SIG-M5 treated with dmso at 0.1 percent for 504 hours (cell line): ENCODE measurements at regions not wholly inside any gene's neighbourhood (a gene's known extent, or its start where the extent isn't known, plus 50 kb on each side); places are given as distances from the start of the nearest gene placed in this dataset.
"Not testable (repeated sequence)": the region's sequence is repeated elsewhere in the genome, so short reads cannot be mapped to it uniquely, and the experiment has no call there.

ENCODE experiments used
- DNase-seq: peaks from one replicate; lab custom pipeline; 2025; ENCODE audit not compliant: unreplicated experiment; lab: John Stamatoyannopoulos, UW

DNA sequence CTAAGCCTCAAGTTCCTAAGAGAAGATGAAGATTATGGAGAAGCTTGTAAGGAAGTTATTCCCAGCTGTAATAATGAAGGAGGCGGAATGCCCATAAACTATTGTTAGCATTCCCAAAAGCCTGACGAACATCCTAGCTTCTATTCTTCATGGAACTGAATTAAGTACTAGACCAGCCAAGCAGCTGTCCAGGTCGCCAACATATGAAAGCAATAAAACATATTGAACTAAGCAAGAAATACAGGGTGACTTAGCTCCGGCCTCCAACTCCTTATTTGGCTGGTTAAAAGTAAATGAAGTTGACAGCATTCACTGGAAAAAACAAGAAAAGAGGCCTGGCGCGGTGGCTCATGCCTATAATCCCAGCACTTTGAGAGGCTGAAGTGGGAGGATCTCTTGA, 174.0 kb upstream of the TPM1 start:
- no peak for DNase-seq

DNA sequence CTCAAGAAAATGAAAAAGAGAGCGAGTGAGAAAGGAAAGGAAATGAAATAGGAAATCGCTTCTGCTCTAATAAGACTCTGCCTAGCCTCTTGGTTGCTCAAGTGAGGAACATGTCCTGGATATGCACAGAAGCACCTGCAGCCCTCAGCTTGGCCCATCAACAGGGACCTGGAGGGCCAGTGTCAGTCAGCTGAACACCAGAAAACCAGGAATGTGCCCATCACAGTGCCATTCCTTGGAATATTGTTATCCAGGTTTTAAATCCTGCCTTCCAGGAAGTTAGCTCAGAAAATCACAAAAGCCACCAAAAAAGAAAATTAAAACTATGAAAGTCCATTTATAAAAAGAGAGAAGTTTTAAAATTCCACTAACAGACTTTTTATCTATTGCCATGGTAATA, 173.4 kb upstream of the TPM1 start:
- DNase-seq: no peak

DNA sequence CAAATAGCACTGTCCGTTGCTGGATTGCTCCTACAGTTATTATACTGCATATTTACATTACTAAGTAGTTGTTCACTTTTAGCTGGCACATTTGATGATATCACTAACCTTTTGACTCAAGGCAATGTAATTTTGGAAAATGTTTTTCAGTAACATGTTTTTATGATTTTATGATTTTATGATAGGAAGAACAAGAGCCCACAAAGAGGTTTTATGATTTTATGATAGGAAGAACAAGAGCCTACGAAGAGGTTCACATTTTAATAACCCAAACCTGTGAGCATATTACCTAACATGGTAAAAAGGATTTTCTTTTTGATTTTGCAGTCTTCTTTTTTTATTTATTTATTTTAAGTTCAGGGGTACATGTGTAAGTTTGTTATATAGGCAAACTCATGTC, 172.3 kb upstream of the TPM1 start:
- no peak for DNase-seq

DNA sequence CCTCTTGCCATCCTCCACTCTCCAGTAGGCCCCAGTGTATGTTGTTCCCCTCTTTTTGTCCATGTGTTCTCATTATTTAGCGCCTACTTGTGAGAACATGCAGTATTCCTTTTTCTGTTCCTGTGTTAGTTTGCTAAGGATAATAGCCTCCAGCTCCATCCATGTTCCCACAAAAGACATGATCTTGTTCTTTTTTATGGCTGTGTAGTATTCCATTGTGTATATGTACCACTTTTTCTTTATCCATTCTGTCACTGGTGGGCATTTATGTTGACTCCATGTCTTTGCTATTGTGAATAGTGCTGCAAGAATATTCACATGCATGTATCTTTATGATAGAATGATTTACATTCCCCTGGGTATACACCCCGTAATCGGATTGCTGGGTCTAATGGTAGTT, 171.8 kb upstream of the TPM1 start:
- not testable (repeated sequence) for DNase-seq

DNA sequence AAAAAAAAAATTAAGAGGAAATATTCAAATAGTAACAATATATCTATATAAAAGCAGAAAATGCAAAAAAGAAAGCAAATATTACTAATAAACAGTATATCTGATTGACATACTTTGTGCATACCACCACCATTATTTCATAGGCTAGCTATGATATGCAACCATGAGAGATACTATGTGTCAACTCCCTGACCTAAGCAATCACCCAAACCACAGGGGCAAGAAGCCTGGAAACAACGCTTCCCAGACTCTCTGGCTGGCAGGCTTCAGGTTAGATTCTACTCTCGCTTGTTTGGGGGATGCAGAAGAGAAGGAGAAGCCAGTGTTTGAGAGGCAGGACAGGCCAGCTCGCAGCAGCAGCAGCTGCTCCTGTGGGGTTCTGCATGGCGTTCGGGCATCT, 169.3 kb upstream of the TPM1 start:
- DNase-seq: no peak

DNA sequence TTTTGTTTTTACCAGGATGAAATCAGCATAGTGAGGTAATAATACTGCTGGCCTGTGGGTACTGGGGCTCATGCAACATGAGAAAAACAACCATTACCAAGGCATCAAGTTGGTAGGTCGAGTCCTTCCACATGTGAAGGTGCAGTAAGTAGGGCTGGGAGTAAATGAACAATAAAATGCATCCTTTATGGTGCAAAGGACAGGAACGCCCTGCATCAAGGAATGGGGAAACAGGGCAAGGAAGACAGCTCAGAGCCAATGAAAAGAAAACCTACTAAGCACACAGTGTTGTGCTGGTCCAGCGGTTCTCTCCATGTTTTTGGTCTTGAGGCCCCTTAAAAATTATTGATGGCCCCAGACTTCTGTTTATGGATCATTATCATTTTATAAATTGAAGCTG, 168.5 kb upstream of the TPM1 start:
- DNase-seq: no peak

DNA sequence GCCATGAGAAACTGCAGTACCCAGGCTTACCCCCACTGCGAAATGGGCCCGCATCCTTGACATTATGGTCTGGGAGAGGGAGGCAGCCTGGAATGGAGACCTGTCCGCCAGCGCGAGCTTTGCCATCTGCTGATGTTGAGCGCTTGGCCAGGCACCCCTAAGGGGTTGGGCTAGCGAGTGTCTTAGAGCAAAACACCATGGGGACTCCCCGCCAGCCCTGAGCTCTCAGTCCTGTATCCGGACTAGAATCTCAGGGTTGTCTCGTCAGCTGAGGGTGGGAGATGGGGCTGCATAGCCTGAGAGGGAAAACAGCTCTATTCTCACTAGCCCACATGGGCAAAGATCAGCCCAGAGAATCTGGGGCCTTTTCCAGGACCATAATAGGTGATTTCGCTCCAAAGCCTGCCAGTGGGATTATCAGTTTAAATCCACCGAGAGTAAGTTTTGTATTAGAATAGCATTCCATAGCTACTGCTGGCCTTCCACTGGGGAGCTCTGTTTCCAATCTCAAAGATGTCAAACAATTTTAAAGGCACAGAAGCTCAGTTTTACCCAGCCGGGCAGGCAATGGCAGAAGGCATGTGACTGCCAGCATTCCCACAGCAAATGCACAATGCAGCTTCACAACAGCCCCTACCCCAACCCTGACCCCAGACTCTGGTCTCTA, 167.5 kb upstream of the TPM1 start:
- no peak for DNase-seq

DNA sequence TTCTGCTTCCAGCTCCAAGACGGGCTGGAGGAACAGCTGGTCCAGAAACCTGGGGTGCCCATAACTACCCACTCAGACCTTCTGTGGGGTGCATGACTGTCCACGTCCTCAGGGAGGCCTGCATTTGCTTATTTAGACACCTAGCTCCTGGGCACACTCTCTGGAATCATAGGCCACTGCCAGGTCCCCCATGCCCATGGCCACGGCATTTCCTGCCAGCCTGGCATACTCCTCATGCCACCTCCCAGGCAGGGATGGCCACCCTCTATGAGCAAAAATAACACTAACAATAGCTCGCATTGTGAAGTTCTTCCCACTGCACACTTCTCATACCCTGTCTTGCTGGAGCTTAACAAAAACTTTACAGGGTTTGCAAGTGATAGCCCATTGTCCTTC, 166.9 kb upstream of the TPM1 start:
- no peak for DNase-seq

DNA sequence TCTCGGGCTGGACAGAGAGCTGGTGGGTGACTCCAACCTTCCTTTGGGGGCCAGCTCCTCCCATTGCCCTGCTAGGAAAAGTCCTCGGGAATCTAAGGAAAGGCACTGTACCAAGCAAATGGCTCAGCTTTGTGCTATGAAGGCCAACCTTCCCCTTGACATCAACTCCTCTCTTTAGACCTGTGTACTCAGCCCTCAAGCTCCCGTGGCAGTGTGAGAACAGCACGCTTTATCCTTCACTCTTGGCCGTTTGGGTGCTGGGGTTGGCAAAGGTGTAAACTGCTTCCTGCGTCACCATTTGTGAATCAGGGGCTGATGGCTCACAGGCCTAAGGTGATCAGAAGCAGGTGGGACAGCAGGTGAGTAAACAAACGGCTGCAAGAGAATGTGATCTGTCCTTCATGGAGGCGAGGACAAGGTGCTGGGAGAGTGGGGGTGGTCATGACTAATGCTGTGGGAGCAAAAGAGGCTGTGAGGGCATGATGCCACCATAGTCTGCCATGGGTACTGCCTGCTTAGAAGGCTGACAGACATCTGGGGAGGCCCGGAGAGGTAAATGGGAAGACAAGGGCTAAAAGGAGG, 165.2 kb upstream of the TPM1 start:
- DNase-seq: no peak

DNA sequence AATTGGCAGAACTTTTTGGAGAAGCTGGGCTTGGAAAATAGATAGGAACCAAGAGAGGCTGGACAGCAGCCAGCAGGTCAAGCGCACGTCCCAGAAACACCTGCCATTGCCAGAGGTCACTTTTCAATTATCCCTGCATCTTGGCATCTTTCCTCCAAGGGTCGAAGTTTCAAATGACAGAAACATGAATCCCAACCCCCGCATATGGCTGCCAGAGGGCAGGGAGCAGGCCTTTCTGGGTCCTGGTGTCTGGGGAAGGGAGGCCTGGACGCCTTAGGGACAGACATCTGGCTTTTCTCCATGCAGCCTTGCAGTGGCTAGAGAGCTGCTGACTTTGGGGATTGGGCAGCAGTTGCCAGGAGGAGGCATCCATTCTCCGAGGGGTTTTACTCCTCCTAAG, 164.5 kb upstream of the TPM1 start:
- DNase-seq: no peak

DNA sequence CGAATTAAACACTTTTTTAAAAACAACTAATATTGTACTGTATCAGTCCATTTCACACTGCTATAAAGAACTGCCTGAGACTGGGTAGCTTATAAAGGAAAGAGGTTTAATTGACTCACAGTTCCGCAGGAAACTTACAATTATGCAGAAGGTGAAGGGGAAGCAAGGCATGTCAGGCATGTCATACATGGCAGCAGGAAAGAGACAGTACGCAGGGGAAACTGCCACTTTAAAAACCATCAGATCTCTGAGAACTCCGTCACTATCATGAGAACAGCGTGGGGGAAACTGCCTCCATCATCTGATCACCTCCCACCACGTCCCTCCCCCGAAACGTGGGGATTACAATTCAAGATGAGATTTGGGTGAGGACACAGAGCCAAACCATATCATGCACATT, 162.8 kb upstream of the TPM1 start:
- DNase-seq: no peak

DNA sequence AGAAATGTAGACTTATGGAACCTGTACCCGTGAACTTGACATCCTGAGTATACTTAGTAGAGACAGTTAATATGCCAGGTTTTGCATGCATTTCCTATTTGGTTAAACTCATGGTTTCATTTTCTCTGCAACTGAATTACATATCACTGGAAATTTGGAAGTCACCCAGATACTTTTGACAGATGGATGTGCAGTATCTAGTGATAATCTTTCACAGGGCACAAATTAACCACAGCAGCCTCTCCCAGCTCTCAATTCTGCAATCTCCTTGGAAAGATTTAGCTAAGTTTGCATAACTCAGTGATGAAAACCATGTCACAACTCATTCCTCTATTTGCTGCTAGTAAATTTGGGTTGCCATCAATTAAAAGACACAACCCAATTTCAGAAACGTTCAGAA, 162.3 kb upstream of the TPM1 start:
- no peak for DNase-seq

DNA sequence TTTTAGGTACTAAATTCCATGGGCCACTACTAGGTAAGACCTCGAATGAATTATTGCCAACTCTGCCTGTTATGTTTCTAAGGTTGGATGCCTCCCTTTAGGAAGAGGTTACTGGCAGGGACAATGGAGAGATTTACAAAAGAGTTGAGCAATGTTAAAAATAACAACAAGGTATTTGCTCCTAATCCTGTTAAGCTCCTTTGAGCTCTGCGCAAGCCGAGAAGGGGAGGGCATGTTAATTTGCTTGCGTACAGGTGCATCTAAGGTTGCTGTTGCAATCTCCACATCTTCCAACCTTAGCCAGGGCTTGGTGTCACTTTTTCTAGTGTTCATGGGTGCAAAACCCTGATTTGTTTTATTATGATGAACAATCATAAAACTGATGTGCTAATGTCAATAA, 161.5 kb upstream of the TPM1 start:
- DNase-seq: no peak

DNA sequence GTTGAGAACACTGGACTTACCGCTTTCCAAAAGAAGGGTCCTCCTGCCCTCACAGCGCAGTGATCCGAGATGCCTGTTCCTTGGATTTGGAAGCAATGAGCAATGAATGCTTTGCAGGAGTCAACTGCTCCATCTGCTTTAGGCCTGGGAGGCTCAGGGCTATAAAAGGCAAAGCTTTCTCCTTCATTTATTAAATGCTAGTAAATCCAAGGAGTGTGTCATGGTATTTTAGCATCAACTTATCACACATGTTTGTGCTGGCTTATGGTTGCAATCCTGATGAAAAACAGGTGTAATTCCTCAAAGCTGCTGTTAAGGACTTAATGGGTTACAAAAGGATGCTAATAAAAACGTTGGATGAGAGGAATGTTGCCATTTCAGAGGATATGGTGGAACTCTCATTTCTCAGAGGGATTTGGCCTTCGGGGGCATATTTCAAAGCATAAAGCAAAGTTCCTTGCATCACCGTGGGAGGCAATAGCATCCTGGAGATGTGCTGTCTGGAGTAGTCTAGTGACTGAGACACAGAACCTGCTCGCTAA, 158.5 kb upstream of the TPM1 start:
- no peak for DNase-seq

DNA sequence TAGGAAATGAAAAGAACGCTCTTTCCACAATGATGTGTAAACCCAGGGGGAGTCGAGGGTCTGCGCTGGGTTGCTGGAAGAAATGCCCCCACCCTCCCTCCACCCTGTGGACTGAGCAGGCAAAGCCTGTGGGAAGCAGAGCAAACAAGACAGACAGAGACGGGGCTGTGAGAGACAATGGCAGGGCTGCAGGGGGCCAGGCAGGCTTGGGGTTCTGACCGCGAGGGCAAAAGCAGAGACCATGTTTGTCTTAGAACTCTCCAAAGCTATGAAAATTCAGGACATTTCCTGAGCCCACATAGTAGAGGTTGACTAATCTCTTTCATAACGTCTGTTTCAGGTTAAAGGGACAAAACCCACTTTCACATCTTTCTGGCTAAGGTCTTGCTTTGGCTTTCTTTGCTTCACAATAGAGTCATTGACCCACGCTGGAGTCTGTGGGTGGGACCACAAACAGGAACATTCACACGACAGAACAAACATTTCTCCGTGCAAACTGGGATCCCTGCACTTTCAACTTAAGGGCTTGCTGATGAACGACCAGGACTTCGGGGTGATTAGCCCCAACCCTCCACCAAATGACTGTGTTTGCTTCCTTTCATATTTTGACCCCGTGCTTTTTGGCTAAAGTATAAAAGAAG, 156.0 kb upstream of the TPM1 start:
- DNase-seq: no peak

DNA sequence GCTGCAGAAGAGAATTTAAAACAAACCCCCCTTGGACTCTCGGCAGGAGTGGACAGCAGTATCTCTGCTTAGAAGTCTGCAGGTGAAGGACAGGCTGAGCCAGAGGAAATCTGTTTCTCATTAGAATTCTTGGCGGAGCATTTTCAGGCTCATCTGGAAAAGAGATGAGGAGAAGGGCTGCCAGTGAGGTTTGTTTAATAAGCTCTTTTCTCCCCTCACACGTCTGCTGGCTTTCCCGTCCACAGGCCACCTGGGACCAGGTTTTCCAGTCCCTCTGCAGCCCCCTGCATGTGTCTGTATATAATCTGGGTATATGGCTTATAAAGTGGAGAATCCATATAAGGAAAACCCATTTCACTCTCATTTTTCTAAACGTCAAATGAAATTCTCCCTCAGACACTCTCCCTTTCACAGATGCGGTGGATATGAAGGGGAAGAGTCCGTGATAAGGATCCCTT, 155.4 kb upstream of the TPM1 start:
- DNase-seq: no peak

DNA sequence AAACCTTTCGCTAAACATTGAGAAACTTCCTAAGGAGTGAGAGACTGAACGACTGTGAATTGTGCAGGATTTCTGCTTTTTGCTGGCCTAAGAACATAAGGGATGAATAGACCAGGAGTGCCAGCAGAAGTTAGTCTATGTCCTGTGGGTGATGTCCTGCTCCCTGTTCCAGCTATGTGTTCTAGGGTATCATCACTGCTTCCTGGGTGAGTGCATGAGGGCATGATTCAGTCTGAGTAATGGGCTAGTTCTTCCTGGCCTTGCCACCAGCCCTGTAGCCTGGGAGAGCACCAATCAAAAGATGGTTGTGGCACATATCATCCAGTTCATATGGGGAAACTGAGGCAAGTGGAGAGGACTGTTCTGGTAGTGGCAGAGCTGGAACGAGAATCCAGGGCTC, 153.9 kb upstream of the TPM1 start:
- no peak for DNase-seq

DNA sequence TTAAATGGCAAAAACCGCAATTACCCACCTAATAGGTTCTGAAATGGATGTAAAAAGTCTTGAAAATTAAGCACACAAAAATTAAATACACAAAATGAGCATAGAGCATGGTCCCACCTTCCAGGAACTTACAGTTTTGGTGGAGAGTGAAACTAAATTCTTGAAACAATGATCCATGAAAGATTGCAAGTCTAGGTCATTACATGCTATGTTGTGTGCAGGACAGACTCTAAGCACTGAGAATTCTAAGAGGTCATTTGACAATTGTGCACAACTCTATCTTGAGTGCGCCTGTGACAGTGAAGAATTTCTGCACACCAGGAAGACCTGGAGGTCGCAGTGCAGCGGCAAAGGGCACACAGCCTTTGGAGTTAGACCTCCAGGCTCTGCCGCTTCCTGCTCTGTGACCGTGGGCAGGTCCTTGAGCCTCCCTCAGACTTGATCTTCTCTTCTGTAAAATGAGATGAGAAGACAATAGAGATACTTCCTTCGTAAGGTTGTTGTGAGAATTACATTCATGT, 153.3 kb upstream of the TPM1 start:
- no peak for DNase-seq

DNA sequence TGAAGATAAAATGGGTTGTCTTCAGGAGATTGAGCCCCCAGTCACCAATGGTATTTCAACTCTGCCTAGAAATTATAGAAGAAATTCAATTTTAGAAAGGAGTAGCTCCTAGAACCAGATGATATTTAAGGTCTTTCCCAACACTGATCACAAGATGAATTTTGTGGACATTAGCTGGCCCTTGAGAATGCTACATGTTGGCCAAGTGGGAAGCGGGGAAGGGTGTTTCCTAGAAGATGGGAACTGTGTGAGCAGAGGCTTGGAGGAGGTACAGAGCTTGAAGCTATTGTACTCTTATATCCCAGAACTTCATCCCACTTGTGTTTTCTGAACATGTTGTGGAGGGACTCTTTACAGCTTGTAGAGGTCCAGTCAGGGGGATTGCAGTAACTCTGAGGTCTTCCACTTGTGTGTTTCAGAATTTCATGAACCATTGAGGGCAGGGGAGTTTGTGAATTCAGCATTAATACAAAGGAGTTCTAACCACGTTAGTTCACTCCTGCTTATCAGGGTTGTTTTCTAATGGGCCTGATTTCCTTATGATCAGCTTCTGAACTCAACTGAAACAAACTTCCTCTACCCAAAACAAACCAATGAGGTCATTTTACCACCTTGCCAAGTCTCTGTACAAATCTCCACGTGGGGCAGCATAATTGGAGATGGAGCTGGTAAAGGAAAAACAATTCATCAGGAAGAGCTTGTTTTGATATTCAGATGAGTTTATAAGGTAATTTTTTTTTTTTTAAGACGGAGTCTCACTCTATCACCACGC, 152.6 kb upstream of the TPM1 start:
- DNase-seq: no peak

DNA sequence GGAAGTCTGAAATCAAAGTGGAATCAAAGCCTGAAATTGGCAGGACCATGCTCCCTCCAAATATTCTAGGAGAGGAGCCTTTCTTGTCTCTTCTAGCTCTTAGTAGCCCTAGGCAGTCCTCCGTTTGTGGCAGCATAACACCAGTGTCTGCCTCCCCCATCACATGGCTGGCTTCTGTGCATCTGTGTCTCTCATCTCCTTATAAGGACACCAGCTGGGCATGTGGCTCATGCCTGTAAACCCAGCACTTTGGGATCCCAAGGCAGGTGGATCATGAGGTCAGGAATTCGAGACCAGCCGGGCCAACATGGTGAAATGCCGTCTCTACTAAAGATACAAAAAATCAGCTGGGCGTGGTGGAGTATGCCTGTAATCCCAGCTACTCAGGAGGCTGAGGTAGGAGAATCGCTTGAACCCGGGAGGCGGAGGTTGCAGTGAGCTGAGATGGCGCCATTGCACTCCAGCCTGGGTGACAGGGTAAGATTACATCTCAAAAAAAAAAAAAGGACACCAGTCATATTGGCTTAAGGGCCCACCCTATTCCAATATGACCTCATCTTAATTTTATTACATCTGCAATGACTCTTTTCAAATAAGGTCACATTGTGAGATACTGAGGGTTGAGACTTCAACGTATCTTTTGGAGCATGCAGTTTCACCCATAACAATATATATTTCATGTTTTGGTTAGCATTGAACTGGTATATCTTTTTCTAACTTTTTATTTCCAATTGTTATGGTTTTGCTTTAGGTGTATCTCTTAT, 148.0 kb upstream of the TPM1 start:
- DNase-seq: no peak
